HG02623 (cell line): ENCODE measurements at regions not wholly inside any gene's neighbourhood (a gene's known extent, or its start where the extent isn't known, plus 50 kb on each side); places are given as distances from the start of the nearest gene placed in this dataset.

ENCODE experiments used
- ATAC-seq: cut with Tn5 transposase; IDR thresholded peaks from one replicate; pipeline ENCODE4 v1.9.1; 2021; ENCODE audit warnings: moderate library complexity; ENCODE audit not compliant: unreplicated experiment

DNA sequence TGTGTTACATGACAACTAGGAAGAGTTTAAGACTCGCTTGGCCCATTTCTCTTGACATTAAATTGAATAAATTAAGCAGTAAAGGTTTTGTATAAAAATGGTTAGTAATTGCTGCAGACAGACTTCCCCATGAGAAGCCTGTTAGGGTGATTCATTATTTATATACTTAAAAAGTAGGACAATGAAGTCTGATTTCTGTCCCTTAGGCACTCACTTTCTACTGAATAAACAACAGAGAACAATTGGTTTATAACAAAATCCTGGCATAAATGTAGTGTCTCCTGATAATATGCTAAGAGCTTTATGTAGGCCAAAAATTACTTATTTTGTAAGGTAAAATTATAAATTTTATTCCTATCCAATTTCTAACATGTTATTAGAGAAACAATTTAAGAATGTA, 2138.5 kb upstream of the PCDH20 start:
- ATAC-seq: no peak

DNA sequence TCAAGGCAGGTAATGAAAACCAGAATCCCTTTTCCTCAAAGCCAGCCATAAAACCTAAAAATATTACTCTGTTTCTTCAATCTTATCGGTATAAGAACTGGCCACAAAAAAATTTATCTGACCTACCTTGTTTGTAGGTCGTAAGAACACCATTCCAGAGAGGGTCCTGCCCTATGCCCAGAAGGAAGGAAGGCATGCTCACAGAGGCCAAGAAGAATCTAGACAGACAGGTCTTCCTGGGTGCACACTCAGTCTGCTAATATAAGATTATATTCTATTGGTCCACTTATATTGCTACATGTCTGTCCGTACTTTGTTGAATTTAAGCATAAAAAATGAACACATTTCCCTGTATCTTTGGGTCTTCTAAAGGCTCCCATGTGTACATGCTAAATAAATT, 2136.1 kb upstream of the PCDH20 start:
- ATAC-seq: no peak

DNA sequence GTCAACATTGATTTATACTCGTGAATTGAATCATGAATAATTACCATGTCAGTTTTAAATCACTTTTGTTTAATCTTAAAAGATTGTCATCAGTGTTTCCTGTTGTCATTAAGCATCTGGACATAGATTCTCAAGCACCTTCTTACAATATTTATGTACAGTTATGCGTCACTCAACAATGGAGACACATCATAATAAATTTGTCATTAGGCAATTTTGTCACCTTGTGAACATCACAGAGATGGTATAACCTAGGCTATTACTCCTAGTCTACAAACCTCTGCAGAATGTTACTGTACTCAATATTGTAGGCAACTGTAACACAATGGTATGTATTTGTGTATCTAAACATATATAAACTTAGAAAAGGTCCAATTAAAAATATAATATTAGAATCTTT, 2130.9 kb upstream of the PCDH20 start:
- ATAC-seq: no peak

DNA sequence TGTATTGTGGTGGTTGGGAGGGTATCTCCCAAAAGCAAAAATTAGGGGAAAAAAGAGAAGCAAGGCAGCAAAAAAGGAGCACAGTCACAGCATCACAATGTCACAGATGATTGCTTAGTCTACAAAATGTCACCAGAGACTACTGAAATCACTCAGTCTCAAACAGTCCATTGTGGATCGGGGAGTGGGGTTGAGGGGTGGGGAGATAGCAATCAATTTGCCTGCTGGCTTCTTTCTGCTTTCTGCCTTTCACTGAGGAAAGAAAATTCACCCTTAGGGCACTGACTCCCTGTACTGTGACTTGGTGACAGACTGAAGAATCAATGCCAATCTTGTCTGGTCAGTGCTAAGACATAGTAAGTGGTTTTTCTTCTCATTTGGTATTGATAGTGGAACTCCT, 2127.1 kb upstream of the PCDH20 start:
- no peak for ATAC-seq

DNA sequence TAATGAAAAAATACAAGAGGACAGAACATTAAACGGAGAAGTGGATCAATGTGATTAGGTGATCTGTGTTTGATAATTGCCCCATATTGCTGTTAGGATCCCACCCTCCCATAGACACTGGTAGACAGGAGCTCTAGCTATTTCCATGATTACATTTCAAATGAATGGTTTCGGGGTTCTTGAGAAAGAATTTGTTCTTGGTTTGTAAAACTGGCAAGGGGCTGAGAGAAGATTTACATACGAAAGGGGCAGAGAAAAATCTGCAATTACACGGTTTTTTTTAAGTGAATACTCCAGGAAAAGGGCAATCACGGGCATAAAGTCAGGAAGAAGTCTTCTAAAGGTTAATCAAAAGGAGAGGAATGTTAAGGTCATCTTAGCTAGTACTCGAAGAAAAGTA, 2125.7 kb upstream of the PCDH20 start:
- no peak for ATAC-seq

DNA sequence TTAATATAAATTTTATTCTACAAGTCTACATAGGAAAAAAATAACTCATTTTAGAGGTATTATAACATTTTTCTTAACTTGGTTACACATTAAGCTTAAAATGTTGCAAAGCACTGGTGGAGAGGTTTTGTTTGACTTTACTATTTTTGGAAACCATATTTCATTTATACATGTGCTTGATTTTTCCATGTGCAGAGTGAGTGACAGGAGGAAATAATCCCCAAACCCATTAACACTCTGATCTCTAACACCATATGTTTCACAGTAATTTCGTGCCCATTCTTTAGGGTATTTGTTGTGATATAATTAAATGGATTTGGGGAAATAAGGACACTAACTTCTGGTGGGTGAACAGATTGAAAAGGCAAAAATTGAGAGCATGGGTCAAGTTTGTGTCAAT, 2124.4 kb upstream of the PCDH20 start:
- no peak for ATAC-seq

DNA sequence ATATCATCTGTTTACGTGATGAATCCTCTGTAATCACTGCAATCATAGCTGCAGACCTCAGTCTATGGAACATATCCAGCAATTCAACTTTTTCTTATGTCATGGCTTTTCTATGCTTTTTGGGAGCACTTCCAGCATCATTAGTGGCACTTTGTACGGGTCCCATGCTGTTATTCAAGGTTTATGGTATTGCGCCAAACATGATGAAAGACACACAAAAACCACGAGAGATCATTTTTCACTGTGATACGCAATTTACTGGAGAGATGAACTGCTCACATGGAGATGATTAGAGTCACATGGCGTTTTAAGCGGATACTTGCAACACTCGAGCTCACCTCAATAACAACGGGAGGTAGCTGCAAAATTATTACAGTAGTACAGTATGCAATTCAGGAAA, 2101.7 kb upstream of the PCDH20 start:
- no peak for ATAC-seq

DNA sequence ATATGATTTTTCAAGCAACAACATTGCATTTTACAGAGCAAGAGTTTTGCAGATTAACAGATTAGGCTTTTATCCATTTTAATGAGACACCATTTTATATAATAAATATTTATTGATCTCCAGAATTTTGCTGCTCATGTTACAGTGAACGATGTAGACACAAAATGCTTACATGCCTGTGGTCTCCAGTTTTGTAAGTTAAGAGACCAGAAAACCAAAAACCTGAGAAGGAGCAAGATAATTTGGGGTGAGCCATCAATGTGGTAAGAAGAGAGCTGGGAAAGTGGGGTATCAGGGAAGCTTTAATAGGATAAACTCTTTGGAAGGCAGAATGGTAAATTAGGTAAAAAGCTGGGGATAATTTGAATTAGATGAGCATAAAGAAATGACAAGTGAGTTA, 2100.5 kb upstream of the PCDH20 start:
- no peak for ATAC-seq

DNA sequence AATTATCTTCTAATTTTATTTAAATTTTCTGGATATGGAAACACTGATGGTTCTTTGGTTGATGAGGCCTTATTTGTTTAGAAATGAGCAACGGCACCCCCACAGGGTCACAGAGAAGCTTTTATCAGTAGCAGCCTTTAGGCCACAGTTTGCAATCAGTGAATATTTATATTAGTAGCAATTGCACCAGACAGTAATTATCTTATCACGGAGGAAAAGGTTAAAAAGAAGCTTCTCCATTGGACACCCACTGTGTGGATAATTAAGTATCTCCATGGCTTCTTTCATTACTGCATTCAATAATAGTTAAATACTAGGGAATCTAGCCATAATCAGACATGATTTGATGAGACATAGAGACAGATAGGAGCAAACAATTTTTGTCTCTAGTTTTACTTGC, 2099.2 kb upstream of the PCDH20 start:
- no peak for ATAC-seq

DNA sequence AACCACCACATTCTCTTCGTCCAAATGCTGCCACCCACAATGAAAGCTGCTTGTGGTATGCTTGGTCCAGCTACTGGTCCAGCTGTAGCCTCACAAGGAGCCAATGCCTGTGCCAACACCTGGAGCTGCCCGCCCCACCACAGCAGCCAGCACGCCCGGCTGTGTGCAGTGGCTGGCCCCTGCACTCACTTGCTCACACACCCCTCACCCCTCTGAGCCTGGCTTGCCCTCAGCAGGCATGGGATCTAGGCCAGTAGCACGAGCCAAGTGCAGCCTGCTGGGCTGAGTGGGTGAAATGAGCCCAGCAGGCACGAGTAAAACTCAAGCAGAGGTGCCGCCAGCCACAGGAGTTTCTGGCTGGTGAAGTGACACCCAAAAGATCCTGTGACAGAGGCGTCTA, 2096.4 kb upstream of the PCDH20 start:
- no peak for ATAC-seq

DNA sequence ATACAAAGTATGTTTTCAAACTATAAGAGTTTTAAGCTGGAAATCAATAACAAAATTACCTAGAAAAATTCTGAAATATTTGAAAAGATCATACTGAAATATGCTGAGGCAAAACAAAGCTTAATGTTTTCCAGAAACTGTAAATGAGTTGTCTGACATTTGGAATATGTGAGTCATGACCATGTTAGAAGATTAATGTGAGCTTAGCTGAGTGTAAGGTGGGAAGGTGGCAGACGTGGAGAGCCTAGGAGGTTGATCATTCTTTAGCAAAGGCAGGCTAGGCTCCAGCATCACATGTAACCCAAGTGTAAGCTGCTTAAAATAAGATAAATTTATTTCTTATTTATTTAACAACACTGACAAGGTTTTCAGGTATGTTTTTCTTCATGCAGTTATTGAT, 2086.1 kb upstream of the PCDH20 start:
- ATAC-seq: no peak

DNA sequence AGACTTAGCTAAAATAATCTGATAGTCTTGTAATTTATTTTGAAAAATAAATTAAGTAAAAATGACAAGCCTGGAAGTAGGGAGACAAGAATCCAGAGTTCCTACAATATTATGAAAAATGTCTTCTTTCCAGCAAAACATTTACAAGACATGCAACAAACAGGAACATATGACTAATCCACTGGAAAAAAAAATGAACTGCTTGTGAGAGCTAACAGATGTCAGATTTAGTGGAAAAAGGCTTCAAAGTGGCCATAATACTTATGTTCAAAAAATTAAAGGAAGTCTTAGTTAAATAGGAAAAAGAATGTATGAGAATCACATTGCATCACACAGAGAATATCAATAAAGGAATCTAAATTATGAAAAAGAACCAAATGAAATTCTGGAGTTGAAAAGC, 2082.0 kb upstream of the PCDH20 start:
- ATAC-seq: no peak

DNA sequence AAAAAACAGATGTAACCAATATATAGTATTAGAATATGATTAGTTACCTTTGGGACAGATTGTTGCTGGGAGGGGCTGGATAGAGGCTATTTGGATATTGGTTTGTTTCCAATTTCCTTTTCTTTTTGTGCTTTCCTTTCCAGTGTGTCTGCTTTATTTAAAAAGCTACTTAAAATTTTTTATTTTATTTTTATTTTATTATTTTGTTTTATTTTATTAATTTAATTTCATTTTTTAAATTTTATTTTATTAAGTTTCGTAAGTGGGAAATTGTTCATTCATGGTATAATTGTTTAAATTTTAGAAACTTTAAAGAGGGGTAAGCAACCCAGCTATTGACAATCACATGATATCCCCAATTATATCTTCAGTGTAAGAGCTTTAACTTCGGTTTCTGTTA, 2077.0 kb upstream of the PCDH20 start:
- no peak for ATAC-seq

DNA sequence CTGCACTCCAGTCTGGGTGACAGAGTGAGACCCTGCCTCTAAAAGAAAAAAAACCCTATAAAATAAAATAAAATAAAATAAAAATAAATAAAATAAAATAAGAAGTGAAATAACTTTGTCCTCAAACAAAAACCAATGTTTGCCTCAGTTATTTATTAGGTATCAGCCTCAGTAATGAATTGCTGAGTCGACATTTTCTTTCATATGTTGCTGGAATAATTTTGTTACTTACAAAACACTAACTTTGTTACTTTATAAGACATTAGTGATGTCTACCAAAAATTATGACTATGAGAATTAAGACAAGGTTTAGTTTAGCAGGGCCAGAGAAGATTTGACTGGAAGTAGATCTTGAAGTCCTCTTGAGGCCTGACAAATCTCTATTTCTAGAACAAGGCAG, 2074.5 kb upstream of the PCDH20 start:
- no peak for ATAC-seq

DNA sequence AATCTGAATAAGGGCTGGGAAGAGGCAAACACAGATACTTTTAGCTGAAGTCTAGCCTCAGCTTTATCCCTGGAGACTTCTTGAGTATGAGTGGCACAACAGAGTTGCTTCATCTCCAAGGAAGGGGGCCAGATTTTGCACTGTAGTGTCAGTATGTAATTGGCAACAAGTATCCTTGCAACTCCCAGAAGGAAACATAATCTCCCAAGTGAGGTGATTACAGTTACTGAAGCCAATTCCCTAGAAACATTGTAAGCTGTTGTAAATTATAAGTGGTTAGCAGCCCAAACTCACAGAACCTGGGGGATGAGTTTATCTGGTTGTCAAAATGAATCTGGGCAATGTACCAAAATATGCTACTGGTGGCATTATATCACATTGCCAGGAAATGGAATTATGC, 2065.7 kb upstream of the PCDH20 start:
- ATAC-seq: no peak

DNA sequence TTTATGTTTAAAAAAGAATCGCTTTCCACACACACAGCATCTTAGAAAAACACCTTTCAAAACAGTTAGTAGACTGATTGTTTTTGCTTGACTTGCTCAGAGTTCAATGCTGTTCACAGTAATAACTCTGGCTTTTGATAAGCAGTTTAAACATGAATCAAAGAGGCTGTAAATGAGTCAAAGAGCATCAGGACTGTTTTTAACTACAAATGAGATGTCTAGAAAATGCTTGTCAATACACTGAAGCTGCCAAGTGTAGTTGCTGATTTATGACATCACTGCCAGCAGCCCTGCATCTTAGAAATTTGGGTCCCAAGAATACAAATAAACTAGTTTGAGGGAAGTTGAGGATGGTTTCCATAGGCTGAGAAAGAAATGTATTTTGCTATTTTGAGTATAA, 2057.1 kb upstream of the PCDH20 start:
- ATAC-seq: no peak

DNA sequence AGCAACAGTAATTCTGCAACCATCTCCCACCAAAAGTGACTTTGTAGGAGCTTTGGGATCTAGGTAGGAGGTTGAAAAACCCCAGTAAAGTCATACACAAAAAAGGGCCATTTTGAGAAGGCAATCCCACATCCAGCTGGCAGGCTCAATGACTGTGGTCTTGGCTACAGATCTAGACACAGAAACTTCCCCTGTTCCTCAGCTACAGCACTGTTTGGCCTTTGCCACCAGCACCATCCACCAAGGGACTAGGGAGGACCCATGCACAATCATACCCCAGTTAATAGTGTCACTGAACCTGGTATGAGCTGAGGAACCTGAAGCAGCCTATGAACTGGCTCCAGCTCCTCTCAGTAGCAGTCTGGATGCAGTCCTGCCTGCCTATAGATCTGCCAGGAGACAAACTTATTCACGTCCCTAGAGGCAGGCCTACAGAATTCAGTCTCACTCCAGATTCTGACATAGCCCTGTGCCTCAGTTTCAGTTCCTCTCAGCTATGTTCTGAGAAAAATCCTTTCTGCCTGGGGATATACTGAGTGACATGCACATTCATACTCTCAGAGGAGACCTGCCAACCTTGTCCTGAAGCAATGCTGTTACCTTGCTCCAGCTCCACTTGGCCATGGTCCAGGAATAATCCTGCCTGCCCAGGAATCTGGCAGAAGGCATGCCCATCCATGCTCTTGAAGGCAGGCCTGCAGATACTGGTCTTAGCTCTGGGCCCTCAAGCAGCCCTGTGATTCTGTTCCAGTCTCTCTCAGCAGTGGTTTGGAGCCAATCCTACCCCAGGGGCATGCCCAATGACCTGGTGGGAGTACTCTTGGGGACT, 2048.3 kb upstream of the PCDH20 start:
- ATAC-seq: peak; percentile 95

DNA sequence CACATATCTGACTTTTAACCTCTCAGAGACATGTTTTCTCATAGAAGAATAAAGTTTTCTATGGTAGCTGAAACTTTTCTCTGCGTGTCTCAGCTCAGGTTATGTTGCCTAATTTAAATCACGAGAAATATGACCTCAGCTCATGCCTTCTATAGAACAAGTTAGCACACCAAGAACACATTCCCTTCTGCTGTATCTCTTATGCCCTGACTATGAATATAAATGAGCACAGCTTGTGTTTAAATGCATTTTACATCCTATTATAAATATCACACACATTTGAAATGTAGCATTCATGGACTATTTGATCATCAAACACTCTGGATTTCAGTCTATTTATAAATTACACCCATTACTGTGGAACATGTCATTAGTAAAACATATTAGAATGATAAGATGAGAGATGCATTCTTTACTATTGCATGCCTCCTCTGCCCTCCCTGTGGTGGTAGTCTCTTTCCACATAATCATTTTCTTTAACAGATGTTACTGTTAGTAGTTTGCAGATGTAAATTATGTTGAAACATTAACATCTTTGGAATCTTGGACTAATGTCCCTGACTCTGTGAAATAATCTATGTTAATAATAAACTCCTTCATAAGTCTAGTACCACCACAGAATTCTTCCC, 2044.9 kb upstream of the PCDH20 start:
- no peak for ATAC-seq

DNA sequence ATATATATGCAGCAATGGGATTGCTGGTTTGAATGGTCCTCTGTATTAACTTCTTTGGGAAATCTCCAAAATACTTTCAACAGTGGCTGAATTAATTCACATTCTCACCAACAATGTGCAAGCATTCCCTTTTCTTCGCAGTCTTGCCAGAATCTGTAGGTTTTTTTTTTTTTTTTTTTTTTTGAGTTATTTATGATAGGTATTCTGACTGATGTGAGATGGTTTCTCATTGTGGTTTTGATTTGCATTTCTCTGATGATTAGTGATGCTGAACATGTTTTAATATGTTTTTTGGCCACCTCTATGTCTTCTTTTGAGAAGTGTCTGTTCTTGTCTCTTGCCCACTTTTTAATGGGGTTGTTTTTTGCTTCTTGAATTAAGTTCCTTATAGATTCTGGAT, 2041.5 kb upstream of the PCDH20 start:
- ATAC-seq: no peak

DNA sequence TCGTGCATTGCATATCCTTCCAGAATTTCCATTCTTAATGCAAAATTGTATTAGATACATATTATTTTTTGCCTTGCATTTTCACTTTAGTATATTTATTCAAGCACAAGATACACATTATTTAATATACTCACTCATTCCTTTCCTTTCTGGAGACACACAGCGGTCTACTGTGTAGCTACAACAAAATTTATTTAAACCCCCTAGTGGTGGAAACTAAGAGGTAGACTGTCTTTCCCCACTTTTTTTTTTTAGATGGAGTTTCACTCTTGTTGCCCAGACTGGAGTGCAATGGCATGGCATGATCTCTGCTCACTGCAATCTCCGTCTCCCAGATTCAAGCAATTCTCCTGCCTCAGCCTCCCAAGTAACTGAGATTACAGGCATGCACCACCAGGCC, 2040.3 kb upstream of the PCDH20 start:
- ATAC-seq: no peak

DNA sequence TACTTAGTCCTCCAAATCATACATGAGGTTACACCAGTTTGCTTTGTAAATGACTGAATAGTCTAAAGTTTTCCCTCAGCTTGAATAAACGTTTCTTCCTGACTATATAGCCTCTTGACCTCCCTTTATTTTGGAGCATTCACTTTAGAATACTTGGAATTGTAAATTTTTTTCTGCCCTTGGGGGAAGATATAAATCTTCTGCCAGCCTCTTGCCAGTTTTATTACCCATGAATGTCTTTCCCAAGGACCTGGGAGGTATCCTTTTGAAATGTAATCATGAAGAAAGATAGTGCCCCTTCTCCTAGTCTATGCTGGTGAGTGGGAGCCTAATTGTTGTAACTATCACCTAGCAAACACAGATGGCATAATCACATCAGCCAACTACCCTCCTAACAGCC, 2033.9 kb upstream of the PCDH20 start:
- ATAC-seq: no peak

DNA sequence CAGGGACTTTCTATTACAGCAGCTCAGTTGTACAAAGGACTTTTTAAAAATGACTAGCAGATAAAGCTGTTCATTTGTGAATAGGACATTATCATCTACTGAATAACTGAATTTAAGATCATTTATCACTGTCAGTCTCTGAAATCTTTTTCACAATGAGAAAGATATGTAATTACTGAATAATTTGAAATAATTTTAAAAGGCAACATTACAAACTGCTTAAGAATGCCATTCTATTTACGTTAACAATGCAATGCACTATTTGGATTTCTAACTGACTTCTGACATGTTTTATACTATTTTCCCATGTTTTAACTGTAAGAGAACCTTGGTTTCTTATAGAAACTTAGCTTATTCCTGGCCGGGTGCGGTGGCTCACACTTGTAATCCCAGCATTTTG, 2033.0 kb upstream of the PCDH20 start:
- no peak for ATAC-seq

DNA sequence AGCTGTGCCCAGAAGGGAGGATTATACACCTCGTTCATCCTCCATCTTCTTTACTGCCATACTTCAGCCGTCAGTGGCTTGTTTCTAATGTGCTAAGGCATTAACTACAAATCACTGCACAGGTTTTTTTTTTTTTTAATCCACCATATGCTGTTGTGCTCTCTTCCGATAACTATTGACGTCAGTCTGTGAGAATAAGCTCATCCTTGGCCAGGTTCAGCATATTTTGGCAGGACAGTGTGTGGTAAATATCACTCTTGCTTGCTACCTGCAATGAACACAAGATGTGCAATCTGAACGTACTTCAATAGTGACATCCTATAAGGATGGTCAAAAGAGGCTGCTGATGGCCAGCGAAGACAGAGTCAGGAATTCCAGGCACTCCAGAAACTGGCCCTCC, 2030.7 kb upstream of the PCDH20 start:
- ATAC-seq: no peak
